ENCODE measurements at regions not wholly inside any gene's neighbourhood (a gene's known extent, or its start where the extent isn't known, plus 50 kb on each side); places are given as distances from the start of the nearest gene placed in this dataset.

- no peaks in the 10 kb centered on the region for H3K36me3 ChIP-seq (ENCODE audit: control insufficient read depth in 1 of 2, insufficient read depth in 2 of 2, low read length in 2 of 2)
- CTCF ChIA-PET = no interaction called here
- no peak overlapping the region for H2AFZ ChIP-seq (ENCODE audit: low read depth, low read length, poor library complexity, severe bottlenecking)
Observed at GRCh38 chr7:76129366-76129765, 72.3 kb upstream of the SRRM3 start.

More at GRCh38 chr7:76129366-76129765, 72.3 kb upstream of the SRRM3 start:
- no peak overlapping the region for H3K4me3 ChIP-seq (replicated peaks in 1 of 2; ENCODE audit: low read depth in 1 of 2, low read length in 2 of 2)
- no peaks in the 10 kb centered on the region for H3K9me2 ChIP-seq (ENCODE audit: insufficient read depth)
- no peaks in the 10 kb centered on the region for H3K79me2 ChIP-seq (ENCODE audit: insufficient read depth, low read length)
- no TSS peak for BruUV-seq (replicated peaks)
- no peaks in the 10 kb centered on the region for H3K9me3 ChIP-seq (ENCODE audit: control insufficient read depth in 1 of 2, insufficient read depth in 1 of 2, low read depth in 1 of 2, low read length in 2 of 2)
- ATAC-seq (no peak), DNase-seq (ENCODE audit: low read depth, low spot score) (no peak)
- no peaks in the 10 kb centered on the region for H4K20me1 ChIP-seq (ENCODE audit: insufficient read depth)
- ChIA-PET POLR2A (no interaction called here), RAD21 (ENCODE audit: low non-redundant PET in 1 of 2, low total read pairs in 2 of 2, uncharacterized antibody in 2 of 2, unreplicated experiment in 2 of 2) (no interaction called here)
- no peaks in the 10 kb centered on the region for H3K27me3 ChIP-seq (ENCODE audit: insufficient read depth, low read length)
- H3K4me1 ChIP-seq (ENCODE audit: control insufficient read depth in 1 of 2, insufficient read depth in 2 of 2, low read length in 2 of 2) = no peaks in the 10 kb centered on the region
- TF ChIP-seq ELF1 (IDR thresholded peaks at IDR 0.05; ENCODE audit: borderline replicate concordance, low read depth) = no peak
- TF ChIP-seq MAX (IDR thresholded peaks at IDR 0.05) = no peak
- no peak for TF ChIP-seq YY1 (IDR thresholded peaks at IDR 0.05; ENCODE audit: extremely low read depth, insufficient replicate concordance, low read depth, low read length)
- no peak for TF ChIP-seq REST (IDR thresholded peaks at IDR 0.05; ENCODE audit: low read depth)
- TF ChIP-seq CEBPB (IDR thresholded peaks at IDR 0.05; ENCODE audit: low read depth) = no peak
- TF ChIP-seq SP1 (IDR thresholded peaks at IDR 0.05; ENCODE audit: low read depth) = no peak
- TF ChIP-seq ZFX (IDR thresholded peaks at IDR 0.05) = no peak
- no peak for TF ChIP-seq ATF3 (IDR thresholded peaks at IDR 0.05)
- TF ChIP-seq POLR2AphosphoS5 (IDR thresholded peaks at IDR 0.05; ENCODE audit: low read depth, low read length) = no peak
- no peak for TF ChIP-seq FOSL1 (IDR thresholded peaks at IDR 0.05; ENCODE audit: low read depth)
- no peak for TF ChIP-seq RAD21 (IDR thresholded peaks at IDR 0.05; ENCODE audit: low read depth)
- no peak for TF ChIP-seq TCF7L2 (IDR thresholded peaks at IDR 0.05; ENCODE audit: borderline replicate concordance, extremely low read depth, insufficient read depth, insufficient read length)
- no peak overlapping the region for H3K27ac ChIP-seq (ENCODE audit: low read depth, low read length)
- intact Hi-C loops (cut with micrococcal nuclease) = no loop called here
- no peak overlapping the region for H3K4me2 ChIP-seq (ENCODE audit: low read length)
- no peak overlapping the region for H3K9ac ChIP-seq (ENCODE audit: low read length)
